IPS-15b (cell line): ENCODE measurements at regions not wholly inside any gene's neighbourhood (a gene's known extent, or its start where the extent isn't known, plus 50 kb on each side); places are given as distances from the start of the nearest gene placed in this dataset.

Source experiments
- H3K27me3 ChIP-seq: one replicate; pipeline ENCODE4 v1.6.1; 2013; ENCODE audit warnings: low read length; ENCODE audit not compliant: control insufficient read depth, insufficient read depth
- H3K36me3 ChIP-seq: one replicate; pipeline ENCODE4 v1.6.1; 2013; ENCODE audit warnings: low read length; ENCODE audit not compliant: control insufficient read depth, insufficient read depth
- H3K4me1 ChIP-seq: one replicate; pipeline ENCODE4 v1.6.1; 2013; ENCODE audit warnings: mild to moderate bottlenecking, low read length; ENCODE audit not compliant: control insufficient read depth, insufficient read depth
- H3K4me3 ChIP-seq: one replicate; pipeline ENCODE4 v1.5.1; 2013; ENCODE audit warnings: low read depth, low read length
- H3K9ac ChIP-seq: one replicate; pipeline ENCODE4 v1.6.1; 2013; ENCODE audit warnings: low read depth, mild to moderate bottlenecking, low read length
- H3K9me3 ChIP-seq: one replicate; pipeline ENCODE4 v1.6.1; 2013; ENCODE audit warnings: mild to moderate bottlenecking, low read length; ENCODE audit not compliant: control insufficient read depth, insufficient read depth

DNA sequence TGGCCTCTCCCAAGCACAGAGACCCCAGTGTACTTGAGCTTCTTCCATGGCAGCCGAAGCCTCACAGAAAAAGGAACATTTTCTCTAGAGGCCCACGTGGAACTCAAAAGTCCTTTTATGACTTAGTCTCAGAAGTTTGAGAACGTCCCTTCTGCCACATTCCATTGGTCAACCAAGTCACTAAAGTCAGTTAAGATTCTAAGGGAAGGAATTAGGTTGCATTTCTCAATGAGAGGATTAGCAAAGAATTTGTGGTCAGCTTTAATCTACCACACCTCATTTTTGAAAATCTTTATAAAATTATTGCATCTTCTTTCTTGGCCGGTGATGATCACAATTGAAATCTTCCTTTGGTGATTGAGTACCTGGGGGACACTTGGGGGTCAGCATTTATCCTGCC is 279.9 kb upstream of the TBX3 start:
- no peaks in the 10 kb centered on the region for H3K4me1 ChIP-seq

DNA sequence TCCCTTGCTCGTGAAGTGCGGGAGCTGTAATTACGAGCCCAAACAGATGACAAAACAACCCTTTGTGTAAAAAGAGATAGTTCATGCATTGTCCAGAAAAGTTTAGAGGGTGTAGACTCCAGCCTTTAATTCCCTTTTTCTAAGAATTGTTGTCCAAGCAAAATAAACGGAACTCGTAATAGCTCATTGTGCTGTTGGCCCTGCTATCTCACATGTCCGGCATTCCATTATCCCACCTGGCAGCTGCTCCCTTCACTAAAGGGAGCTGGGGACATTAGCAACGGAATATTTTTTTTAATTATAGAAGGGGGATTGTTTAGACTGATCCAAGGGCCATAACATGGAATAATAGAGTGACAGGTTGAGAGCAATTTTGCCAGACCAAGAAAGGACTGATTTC is 277.5 kb upstream of the TBX3 start:
- Histone ChIP-seq H3K27me3 (no peaks in the 10 kb centered on the region), H3K36me3 (no peaks in the 10 kb centered on the region), H3K4me3 (no peak overlapping the region), H3K4me1 (no peaks in the 10 kb centered on the region), H3K9ac (no peak overlapping the region), H3K9me3 (no peaks in the 10 kb centered on the region)

More for the DNA sequence above, 279.9 kb upstream of the TBX3 start:
- H3K4me3 ChIP-seq = no peak overlapping the region
- no peak overlapping the region for H3K9ac ChIP-seq
- H3K27me3 ChIP-seq = no peaks in the 10 kb centered on the region
- no peaks in the 10 kb centered on the region for H3K9me3 ChIP-seq
- H3K36me3 ChIP-seq = no peaks in the 10 kb centered on the region

DNA sequence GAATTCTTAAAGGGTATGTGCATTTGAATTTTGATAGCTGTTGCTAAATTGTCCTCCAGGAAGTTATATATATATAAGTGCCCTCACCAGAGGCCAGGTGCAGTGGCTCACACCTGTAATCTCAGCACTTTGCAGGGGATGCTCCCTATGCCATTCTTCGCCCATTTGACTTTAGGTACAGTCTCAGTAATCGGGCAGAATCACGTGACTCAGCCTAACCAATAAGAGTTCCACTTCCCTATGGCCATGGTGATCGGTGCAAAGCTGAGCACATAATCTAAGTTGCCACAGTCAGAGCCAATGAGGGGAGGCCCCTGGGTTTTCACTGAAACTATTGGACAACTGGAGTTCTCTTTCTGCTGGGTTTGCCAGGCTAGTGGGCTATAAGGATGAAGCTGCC is 274.6 kb upstream of the TBX3 start:
- Histone ChIP-seq H3K9ac (no peak overlapping the region), H3K4me3 (no peak overlapping the region), H3K27me3 (no peaks in the 10 kb centered on the region), H3K36me3 (no peaks in the 10 kb centered on the region), H3K9me3 (no peaks in the 10 kb centered on the region), H3K4me1 (no peaks in the 10 kb centered on the region)

DNA sequence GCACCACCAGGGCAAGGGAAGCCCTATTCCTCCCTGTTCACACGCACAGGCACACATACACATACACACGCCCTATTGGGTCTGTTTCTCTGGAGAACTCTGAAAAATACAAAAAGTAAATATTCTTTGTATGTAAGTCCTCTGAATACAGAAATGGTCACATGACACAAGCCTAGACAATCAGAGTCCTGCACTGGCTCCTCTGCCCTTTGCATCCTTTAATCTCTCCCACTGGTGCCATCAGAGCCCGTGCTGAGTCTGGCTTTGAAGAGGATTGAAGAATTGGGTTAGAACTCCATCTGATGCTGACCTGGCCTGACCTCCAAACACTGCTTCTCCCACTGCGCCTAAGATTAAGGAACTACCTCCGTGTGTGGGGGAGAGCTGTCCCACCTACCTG is 273.2 kb upstream of the TBX3 start:
- Histone ChIP-seq H3K4me3 (no peak overlapping the region), H3K4me1 (no peaks in the 10 kb centered on the region), H3K27me3 (no peaks in the 10 kb centered on the region), H3K9me3 (no peaks in the 10 kb centered on the region), H3K36me3 (no peaks in the 10 kb centered on the region), H3K9ac (no peak overlapping the region)

DNA sequence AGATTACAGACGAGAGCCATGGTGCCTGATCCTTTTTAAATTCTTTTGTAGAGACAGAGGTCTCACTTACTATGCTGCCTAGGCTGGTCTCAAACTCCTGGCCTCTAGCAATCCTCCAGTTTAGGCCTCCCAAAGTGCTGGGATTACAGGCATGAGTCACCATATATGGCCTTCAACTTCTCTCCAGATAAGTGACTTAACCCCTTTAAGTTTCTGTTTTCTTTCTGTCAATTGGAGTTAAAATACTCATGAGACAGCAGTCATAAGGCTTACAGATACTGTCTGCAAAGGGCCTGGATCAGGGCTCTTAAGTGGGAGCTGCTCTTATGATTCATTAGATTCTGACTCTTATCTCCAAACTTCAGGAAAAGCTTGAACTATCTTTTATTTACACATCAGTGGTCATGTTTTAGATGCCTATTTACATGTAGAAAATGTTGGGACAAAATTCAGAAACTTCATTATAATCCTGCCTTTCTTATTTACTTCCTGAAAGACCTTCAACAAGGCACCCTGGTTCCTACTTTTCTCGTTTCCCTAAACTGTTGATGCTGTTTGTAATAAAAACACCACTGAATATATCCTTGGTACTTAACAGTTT is 271.5 kb upstream of the TBX3 start:
- H3K4me1 ChIP-seq = no peaks in the 10 kb centered on the region
- H3K9ac ChIP-seq = no peak overlapping the region
- H3K4me3 ChIP-seq = no peak overlapping the region
- no peaks in the 10 kb centered on the region for H3K27me3 ChIP-seq
- H3K9me3 ChIP-seq = no peaks in the 10 kb centered on the region
- H3K36me3 ChIP-seq = no peaks in the 10 kb centered on the region

DNA sequence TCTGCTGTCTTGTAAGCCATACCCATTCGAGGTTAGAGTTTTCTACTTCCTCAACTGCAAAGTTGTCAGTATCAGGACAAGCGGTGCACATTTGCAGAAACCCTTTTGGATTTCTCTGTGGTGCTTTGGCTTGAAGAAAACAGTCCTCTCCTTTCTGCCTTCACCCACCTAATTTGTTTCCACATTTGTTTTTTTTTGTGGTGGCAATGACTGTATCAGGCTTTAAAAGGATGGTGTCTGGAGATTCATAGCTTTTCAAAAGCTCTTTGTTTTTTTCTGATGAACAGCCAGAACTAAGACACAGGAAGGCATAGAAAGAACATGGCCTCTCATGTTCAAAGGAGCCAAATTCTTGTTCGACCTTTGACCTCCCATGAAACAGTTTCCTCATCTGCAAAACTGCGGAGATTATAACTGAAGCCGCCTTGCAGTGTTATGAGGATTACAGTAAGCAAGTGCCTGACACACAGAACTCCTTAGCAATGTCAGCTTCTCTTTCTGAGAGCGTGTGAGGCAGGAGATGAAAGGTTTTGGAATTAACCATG is 270.6 kb upstream of the TBX3 start:
- H3K9me3 ChIP-seq = no peaks in the 10 kb centered on the region
- H3K36me3 ChIP-seq = no peaks in the 10 kb centered on the region
- H3K27me3 ChIP-seq = no peaks in the 10 kb centered on the region
- no peak overlapping the region for H3K4me3 ChIP-seq
- H3K9ac ChIP-seq = no peak overlapping the region
- no peaks in the 10 kb centered on the region for H3K4me1 ChIP-seq

DNA sequence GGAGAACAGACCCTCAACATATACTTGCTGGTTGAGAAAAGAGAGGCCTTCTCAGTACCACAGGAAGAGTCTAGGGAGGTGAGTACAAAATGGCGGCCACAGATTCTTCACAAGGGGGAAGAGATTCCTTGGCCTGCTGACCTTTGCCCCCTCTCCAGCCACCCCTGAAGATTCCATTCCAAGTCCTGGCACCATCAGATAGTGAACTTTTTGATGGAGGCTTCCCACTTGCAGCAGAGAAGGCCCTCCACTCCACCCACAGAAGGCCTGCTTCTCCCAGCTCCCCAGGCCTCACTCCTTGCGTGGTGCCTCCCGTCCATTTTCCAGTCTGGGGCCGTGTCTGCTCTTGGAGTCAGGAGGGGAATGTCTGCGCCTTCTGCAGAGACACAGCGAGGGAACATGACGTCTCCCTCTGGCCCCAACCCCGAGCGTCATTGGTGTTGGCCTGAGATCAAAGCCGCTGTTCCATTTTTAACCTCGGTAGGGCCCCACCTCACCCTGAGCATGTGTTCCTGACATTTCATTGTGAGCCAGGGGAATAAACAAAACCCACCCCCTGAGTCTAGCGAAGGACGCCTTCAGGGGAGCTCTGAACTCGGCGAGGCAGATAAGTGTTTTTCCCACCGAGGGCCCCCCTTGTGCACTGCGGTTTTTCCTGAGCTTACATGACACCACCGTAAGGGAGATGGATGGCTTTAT is 268.7 kb upstream of the TBX3 start:
- H3K4me1 ChIP-seq = no peaks in the 10 kb centered on the region
- no peak overlapping the region for H3K9ac ChIP-seq
- H3K36me3 ChIP-seq = no peaks in the 10 kb centered on the region
- H3K27me3 ChIP-seq = no peaks in the 10 kb centered on the region
- H3K9me3 ChIP-seq = no peaks in the 10 kb centered on the region
- no peak overlapping the region for H3K4me3 ChIP-seq

DNA sequence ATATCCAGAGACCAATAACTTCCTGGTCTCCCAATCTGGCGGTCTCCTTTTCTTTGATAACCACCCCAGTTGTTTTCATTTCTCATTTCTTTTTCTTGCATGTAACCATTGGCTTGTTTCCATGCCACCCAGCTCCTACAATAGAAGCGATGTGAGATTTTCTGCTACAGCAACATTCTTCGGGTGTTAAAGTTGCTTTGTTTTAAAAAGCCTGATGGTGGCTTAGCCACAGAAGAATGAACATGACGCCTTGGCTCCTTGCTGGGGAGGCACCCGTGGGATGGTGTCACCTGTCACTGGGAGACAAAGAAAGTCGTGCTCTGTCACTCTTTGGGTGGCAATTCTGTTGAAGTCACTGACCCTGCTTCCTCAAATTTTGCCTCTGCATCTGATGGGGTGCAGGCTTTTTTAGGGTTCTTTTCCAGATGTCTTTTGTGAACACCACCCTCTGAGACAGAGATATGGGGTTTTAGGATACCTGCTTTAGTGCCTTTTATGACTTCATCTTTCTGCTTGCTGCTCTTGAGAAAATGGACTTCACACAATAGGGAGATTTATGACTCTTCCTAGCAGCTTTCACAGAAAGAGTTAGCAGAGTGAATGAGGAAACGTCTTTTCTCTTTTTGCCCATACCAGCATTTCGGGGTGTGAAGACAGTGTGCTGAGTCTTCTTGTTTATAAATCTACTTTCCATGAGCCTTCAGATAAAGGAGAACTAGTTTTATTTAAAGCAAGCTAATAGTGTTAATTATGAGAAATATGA is 265.3 kb upstream of the TBX3 start:
- Histone ChIP-seq H3K9me3 (no peaks in the 10 kb centered on the region), H3K9ac (no peak overlapping the region), H3K4me3 (no peak overlapping the region), H3K36me3 (no peaks in the 10 kb centered on the region), H3K4me1 (no peaks in the 10 kb centered on the region), H3K27me3 (no peaks in the 10 kb centered on the region)

DNA sequence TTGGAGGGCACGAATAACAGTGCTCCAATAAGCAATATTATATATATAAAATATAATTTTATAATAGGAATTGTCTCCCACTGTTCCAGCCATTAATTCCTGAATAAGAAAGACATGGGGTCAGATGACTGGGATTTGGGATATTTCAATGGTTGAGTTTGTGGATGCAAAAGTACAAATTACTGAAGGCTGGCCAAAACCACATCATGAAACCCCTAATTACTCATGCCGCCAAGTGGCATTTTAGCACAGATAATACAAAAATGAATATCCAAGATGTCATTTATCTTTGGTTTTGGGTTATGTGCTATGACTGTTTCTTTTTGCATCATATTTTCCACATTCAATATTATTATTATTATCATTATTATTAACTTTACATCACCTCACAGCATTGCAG is 261.4 kb upstream of the TBX3 start:
- no peak overlapping the region for H3K9ac ChIP-seq

DNA sequence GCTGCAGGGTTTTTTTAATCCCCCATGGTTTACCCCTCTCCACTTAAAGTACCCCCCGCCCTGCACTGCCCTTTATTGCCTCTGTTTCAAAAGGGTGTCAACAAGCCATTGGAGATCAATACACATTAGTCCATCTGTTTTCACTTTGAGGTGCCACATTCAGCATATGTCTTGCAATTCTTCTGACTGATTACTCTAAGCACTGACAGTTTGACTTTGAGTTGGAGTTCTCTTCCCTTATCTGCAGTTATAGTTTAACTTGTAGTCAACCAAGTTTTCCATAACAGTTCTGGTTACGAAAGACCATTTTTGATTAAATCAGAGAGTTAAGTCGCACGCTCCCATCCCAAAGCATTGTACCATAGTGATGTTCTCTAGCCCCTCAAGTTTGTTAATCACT is 260.8 kb upstream of the TBX3 start:
- H3K4me1 ChIP-seq = no peaks in the 10 kb centered on the region
- H3K4me3 ChIP-seq = no peak overlapping the region
- no peak overlapping the region for H3K9ac ChIP-seq
- no peaks in the 10 kb centered on the region for H3K9me3 ChIP-seq
- H3K36me3 ChIP-seq = no peaks in the 10 kb centered on the region
- H3K27me3 ChIP-seq = no peaks in the 10 kb centered on the region

More for the DNA sequence above, 261.4 kb upstream of the TBX3 start:
- Histone ChIP-seq H3K4me3 (no peak overlapping the region), H3K4me1 (no peaks in the 10 kb centered on the region), H3K36me3 (no peaks in the 10 kb centered on the region), H3K9me3 (no peaks in the 10 kb centered on the region), H3K27me3 (no peaks in the 10 kb centered on the region)

DNA sequence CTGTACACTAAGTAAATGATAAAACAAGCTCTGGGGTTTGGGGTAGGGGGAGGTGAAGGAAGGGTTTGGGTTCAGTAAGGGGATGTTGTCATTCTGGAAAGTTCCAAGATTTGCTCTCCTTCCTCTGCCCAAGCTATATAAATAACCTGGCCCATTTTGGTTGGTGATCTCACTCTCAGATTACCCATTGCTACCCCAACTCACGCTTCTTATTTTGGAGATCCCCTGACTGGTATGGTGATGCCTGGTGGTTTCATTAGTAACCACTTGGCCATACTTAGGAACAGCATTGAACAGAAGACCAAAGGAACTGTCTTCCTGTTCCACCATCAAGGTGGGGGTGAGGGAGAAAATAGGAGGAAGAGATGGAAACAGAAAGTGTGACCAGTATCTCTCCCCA is 259.6 kb upstream of the TBX3 start:
- no peaks in the 10 kb centered on the region for H3K9me3 ChIP-seq
- H3K4me3 ChIP-seq = no peak overlapping the region
- no peaks in the 10 kb centered on the region for H3K27me3 ChIP-seq
- H3K36me3 ChIP-seq = no peaks in the 10 kb centered on the region
- no peaks in the 10 kb centered on the region for H3K4me1 ChIP-seq
- H3K9ac ChIP-seq = no peak overlapping the region
